Dedifferentiated amniotic fluid mesenchymal stem cell (primary cell): ENCODE measurements at regions not wholly inside any gene's neighbourhood (a gene's known extent, or its start where the extent isn't known, plus 50 kb on each side); places are given as distances from the start of the nearest gene placed in this dataset.
"Not testable (repeated sequence)": the region's sequence is repeated elsewhere in the genome, so short reads cannot be mapped to it uniquely, and the experiment has no call there.

Experiments used
- DNase-seq: peaks from one replicate; pipeline ENCODE4 v3.0.0-alpha.2; 2016; ENCODE audit errors: extremely low spot score

DNA sequence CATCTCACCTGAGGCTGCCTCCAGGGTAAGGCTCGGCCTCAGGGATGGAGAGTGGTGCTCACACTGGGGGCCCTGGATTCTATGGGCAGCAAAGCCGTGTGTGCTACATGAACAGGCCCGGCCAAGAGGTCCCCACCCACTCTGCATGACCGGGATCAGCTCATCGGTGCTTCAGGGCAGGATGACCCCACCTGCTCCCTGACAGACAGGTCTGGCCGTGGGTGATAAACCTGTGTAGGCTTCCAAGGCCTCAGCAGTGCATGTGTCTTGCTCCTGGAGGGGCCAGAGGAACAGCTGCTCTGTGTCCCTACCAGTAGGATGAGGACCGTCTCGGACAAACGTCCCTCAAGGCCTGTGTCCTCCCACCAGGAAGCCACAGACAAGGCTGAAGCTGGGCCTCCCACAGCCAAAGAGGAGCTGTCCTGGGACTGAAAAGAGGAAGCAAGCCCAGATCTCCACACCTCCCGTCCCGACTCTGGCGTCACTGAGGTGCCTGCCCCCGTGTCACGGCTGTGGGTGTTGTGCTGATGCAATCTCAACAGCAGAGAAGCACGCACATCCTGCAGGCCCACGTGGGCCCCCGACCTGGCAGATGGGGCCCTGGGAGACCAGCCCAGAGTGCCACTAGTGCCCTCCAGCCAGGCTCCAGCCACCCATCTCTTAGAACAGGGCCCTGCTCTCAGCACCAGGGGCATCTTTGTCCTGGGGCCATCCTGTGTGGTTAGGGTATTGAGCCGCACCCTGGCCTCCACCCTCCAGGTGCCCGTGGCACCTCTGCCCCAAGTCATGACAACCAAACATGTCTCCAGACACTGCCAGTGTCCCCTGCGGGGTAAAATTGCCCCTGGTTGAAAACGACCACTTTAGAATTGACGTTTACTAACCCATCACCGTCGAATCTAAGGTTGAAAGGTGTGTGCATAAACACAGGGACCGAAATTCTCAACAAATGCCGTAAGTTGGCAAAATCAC, 5455.9 kb upstream of the TPTE start:
- DNase-seq = not testable (repeated sequence)

DNA sequence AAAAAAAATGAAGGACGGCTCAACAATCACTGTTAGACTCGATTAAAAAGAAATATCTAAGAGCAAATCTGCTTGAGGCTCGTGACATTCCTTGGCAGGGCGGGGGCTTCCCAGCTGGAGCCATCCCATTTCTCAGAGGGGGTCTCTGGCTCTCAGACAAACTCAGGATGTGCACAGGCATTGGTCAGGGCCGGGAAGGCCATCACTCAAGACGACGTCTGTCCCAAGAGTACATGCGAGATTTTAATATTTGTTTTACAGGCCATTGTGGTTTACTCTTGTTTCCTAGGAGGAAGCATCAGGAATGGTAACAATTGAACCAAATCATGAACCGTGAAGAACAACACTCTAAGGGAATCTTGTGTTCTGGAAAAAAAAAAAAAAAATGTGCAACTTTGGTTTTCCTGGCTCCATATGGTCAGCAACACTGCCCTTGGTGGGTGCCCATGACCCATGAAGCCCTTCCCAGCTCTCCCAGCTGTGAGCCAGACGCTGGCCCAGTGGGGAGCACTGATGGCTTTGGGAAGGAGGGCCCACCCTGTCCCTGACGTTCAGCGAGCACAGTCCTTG, 5454.6 kb upstream of the TPTE start:
- not testable (repeated sequence) for DNase-seq

DNA sequence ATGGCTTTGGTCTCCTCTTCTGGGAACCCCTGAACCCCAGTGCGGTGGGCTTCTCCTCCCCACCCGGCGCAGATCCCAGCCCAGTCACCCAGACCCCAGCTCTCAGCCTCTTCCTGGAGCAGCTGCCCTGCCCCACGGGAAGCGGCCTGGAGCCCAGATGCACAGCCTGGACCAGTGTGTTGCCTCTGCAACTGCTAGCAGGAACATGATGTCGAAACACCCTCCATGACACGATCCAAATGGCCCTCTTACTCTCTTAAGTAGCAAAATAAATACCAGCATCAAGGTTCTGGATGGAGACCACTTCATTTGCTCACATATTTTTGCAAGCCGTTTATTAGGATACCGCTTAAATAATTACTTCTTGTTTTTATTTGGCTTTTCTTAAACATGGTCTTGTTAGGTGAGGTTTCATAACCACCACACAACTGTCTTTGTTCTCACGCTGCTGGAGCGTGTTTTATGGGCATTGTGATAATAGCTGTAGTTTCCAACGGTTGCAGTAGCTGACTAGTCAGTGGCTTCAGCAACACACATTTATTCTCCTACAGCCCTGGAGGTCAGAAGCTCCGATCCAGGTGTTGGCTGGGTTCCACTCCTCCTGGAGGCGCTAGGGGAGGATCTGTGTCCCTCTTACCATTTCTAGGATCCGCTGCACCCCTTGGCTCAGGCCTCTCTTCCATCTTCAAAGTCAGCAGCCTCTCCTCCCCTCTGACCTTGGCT, 5453.9 kb upstream of the TPTE start:
- not testable (repeated sequence) for DNase-seq

DNA sequence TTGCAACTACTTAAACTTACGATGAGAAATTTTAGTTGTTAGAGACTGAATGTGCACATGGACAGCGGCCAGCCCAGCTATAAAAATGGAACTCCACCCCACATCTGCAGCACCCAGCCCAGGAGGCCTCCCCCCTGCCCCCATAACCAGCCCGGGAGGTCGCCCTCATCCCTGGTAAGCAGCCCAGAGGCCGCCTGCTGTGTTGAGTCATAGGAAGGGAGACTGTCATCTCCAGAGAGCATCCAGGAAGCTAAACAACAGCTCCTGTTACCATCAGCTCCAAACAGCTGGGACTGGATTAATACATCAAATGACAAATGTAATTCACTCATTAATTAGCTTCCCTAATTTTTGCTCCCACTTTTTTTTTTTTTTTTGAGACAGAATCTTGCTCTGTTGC, 5452.7 kb upstream of the TPTE start:
- DNase-seq = not testable (repeated sequence)

DNA sequence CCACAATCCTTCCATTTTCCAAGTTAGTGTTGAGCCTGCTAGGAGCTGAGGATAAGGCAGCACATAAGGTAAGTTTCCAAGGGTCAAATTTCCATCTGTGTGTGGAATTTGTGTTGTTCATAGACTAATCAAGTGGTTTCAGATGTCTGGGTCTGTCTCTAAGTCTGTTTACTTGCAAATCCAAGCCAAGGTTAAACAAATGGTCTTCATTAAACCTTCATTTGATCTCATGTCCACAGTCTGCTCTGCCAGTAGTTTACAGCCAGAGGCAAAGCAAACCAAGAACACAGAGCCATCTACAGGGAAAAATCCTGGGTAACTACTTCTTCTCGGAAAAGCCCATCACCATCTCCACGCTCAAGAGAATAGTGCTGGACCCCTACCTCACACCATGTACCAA, 5450.2 kb upstream of the TPTE start:
- not testable (repeated sequence) for DNase-seq

DNA sequence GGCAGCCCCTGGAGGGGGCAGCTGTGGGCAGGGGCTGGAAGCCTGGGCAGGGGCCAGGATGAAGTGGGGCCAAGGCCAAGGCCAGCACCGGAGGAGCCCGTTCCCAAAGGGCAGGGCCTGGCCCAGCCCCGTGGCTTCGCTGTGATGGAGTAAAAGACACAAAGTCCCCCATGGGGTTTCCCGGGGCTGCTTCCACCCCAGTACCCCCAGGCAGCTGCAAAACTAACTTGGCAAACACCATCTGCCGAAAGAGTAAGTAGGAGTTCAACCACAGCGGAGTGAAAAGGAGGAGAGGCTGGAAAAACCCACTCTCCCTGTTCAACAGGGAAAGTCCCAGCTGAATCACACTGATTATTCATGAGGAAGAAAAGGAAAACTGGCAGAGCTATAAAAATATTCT, 5444.5 kb upstream of the TPTE start:
- not testable (repeated sequence) for DNase-seq

DNA sequence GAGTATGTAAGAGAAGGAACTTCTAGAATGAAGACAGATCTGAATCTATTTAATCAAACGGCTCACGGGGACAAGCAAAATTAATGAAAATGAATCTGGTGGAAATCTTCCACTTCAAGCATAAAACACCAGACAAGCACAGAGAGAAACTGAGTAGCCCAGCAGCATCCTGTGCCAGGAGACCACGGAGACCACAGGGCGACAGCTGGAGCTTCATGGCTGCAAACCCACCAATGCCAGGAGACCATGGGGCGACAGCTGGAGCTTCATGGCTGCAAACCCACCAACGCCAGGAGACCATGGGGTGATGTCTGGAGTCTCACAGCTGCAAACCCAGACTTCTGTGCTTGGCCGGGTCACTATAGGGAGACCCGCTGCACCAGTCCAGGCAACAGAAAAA, 5442.0 kb upstream of the TPTE start:
- DNase-seq = not testable (repeated sequence)

DNA sequence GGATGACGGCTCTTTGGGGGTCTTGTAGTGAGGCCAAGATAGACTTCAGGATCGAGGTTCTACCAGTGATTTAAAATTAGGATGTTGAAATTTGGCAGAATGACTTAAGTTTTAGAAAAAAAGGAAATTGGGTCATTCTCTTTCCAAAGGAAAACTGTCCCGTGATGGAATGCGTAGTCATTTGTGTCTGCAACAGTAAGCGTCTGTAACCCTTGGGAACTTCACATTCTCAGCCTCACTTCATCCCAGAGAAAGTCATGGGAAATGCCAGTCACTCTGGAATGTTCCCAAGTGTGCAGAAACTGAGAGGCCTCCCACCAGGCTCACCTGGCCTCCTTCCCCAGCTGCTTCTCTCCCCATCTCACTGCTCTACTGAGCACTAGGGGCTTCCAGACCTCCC, 5441.4 kb upstream of the TPTE start:
- DNase-seq = not testable (repeated sequence)

DNA sequence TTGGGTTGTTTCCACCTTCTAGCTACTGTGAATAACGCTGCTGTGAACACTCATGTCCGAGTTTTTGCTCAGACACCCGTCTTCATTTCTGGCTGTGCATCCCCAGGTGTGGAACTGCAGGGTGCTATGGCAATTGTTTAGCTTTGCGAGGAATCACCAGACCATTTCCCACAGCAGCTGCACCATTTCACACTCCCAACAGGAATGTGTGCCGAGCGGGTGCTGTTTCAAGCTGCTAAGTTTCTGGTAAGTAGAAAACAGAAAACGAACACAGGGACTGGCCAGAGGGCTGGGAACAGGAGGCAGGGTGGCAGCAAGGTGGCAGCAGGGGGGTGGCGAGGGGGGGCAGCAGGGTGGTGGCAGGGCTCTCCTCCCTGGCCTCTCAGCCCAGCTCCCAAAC, 5437.1 kb upstream of the TPTE start:
- not testable (repeated sequence) for DNase-seq

DNA sequence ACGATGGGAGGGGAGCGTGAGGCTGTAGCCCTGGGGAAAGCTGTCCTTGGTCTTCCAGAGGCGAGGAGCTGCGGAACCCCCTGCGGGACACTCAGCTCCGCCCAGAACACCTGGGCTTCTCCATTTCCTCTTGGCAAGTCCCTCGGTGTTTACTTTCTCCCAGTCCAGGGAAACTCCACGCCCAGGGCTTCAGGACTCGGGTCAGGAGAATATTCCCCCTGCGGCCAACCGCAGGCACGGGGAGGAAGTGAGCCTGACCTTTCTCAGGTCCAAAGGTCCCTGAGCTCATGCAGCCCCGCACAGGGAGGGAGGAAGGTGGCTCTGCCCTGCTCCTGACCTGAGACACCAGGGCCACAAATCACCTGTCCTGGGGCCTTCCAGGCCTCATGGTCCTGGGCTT, 5435.9 kb upstream of the TPTE start:
- DNase-seq = not testable (repeated sequence)

DNA sequence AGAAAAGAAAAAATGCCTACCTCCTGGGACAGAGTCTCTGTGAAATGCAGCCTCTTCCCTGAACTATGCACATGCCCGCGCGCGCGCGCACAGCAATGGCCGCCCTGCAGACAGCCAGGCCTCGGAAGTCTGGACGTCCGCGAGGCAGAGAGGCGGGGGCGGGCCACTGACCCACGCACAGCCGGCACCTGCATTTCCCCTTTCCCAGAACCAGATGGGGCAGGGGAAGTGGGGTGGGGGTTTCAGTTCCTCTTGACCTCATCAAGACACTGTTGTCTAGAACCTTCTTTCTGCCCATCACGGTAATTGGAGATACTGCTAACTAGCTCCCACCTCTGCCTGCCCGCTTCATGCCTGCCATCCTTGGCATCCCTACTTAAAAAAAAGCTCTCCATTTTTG, 5435.0 kb upstream of the TPTE start:
- not testable (repeated sequence) for DNase-seq

DNA sequence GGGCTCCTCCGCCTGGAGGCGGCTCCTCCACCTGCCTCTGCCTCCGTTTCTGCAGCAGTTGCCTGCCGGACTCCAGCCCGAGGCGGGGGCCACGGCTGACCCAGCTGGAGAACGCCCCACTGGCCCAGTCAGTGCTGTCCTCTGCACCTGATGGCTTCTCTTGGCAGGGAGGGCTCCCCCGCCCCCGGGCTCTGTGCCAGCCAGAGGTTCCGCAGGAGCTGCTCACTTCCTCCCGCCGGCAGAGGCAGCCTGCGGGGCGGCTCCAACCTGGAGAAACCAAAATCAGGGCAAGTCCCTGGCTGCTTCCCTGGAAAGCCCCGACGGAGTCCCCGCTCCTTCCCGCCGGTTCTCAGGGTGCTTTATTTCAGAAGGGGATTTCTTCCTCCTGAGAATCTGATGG, 5432.6 kb upstream of the TPTE start:
- DNase-seq = not testable (repeated sequence)

DNA sequence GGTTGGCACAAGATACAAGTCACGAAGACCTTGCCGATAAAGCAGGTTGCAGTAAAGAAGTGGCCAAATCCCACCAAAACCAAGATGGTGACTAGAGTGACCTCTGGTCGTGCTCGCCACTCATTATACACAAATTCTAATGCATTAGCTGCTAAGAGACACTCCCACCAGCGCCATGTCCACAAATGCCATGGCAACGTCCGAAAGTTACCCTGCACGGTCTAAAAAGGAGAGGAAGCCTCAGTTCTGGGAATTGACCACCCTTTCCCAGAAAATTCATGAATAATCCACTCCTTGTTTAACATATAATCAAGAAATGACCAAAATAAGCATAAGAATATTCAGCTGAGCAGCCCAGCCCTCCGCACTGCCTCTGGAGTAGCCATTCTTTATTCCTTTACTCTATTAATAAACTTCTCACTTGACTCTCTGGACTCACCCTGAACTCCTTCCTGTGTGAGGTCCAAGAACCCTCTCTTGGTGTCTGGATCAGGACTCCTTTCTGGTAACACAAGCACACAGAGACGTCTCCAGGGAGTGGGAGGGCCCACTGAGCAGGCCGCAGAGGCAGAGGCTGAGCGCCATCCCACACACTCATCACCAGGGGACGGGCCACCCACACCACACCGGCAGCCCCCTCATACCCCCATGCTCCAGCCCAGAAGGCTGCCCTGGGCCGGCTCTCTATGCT, 5431.8 kb upstream of the TPTE start:
- DNase-seq = not testable (repeated sequence)

DNA sequence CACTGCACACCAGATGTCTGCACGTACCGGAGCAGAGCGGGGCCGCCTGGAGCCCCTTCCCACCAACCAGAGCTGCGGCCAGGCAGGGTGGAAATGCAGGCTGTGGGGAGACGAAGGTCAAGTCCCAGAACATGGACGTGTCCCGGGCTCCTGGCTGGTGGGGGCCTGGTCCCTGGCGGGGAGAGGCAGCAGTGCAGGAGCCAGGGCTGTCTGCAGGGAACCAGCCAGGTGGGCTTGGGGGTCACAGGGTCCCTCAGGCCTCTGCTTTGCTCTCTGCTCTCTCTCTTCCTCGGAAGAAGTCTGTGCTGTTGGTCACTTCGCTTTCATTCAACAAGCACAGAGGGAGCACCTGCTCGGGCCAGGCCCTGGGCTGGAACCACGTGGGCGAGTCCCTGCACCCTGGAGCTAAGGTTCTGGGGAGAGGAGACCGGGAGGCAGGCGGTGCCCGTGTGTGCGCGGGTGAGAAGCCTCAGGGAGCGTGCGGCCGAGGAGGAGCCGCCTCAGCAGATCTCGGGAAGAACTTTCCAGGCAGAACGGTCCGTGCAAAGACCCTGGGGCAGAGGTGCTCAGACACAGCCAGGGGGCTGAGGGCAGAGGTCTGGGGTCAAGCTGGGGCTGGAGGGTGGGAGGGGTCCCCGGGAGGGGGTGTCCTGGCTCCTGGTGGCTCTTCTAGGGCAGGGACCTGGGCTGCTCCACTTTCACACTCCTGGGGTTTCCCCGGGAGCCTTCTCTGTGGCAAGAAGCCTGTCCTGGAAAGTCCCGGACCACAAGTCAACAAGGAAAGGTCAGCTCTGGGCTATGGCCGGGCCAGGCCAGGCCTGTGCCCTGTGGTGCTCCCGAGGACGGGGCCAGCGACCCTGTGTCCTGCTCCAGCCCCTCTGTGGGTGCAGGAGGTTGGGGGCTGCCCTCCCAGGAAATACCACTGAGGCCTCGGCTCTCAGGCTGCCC, 5431.0 kb upstream of the TPTE start:
- DNase-seq = not testable (repeated sequence)

DNA sequence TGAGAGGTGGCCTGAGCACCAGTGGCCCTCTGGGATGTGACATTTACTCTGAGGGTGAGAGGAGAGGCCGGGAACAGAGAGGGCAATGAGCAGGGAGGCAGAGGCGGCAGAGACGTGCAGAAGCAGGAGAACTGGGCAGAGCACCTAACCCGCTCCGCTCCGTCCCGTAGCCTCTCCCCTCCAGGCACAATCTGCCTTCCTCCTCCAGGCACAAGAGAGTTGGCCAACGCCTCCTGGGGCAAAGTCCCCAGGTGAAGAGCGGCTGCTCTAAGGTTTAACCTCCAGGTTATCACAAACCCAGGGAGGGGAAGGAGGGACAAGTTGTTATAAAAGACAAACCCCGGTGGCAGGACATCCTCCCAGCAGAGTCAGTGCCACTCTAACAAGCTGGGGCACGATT, 5430.1 kb upstream of the TPTE start:
- not testable (repeated sequence) for DNase-seq

DNA sequence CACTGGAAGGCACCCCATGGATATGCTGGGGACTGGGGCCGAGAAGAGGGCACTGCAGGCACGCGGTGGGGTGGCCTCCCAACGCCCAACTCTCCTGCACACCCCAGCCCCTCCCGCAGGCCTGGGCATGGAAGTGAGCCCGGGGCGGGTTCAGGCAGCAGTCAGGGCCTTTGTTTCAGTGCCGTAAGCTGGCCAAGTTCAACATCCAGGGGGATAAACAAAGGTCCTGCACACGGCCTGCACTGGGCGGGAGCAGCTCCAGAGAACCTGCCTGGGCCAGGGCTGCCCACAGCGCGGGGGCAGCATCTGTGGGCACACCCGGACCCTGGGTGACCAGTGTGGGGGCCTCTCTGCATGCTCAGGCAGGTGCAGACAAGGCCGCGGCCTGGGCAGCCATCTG, 5425.8 kb upstream of the TPTE start:
- not testable (repeated sequence) for DNase-seq

DNA sequence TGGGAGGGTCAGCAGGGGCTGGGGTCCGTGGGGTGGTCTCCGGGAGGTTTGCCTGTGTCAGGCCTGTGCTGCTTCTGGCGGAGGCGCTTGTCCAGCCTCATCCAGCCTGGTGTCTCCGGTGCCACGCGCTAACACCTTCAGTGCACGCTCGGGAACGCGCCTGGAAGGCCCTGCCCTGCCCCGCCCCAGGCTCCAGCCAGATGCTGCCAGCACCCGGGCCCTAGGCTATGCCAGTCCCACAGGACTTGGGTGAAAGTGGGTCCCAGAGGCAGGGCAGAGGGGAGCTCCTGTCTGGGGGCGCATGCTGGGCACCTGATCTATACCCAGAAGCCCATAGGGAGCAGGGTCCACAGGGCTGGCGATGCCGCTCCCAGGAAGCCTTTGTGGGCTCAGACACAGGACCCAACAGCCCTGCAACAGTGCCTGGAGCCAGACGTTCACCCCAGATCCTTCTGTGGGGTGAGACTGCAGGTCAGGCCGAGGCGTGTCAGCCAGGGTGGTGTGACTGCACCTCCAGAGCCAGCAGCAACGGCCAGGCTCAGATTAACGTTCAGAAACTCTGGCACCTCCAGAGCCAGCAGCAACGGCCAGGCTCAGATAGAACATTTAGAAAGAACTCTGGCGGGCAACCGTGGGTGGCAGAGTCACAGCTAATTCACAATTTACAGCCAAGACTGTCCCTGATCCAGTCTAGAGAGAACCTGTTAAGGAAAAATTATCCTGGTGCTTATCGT, 5423.2 kb upstream of the TPTE start:
- not testable (repeated sequence) for DNase-seq

DNA sequence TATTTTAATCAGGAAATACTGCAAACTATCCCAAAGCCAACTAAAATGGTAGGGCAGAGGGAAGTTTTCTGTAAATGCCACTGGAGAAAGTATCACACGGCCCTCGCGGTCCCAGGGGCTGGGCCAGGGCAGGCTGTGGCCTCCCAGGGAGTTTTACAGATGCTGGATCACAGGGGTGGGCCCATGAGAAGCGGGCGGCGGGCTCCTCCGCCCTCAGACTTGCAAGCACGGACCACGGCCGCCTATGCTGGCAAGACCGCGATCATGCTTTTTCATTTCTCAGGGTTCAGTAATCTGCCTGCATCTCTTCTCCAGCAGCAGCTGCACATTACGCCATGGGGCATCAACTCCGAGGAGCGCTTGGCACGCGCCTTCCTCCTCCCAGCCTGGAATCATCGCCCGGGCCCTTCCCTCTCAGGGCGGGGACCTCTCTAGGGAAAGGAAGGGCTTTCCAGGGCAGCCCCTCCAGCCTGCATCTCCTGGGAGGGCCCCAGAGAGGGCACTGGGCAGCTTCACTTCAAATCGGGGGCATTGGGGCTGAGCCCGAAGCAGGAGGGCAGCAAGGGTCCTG, 5420.7 kb upstream of the TPTE start:
- DNase-seq = not testable (repeated sequence)

DNA sequence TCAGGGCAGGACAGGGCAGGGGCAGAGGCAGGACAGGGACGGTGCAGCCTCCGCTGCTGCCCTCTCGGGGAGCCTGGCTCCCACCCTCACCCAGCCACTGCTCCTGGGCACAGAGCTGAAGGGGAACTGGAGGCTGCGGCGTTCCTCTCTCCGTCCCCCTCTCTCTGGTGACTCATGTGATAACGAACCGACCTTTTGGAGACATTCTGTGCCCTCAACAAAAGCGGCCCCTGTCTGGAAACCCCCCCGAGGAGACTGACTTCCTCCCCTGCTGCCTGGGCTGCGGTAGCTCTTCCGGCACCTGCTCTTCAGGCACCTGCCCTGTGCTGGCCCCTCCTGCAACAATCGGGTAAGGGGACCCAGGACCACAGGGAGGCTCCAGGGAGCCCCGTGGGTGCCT, 5419.6 kb upstream of the TPTE start:
- not testable (repeated sequence) for DNase-seq
